Neuronal stem cell (in vitro differentiated cells): ENCODE measurements at regions not wholly inside any gene's neighbourhood (a gene's known extent, or its start where the extent isn't known, plus 50 kb on each side); places are given as distances from the start of the nearest gene placed in this dataset.

ENCODE experiments used
- DNase-seq: peaks from one replicate; pipeline ENCODE4 v3.0.0-alpha.2; 2013; ENCODE audit warnings: low spot score
- H2AFZ ChIP-seq: one replicate; pipeline ENCODE4 v1.6.1; 2013; ENCODE audit warnings: mild to moderate bottlenecking, low read length, inconsistent platforms
- H2AK5ac ChIP-seq: 2 replicates; pipeline ENCODE4 v1.6.1; 2013; ENCODE audit warnings: low read depth, mild to moderate bottlenecking, inconsistent platforms, low read length, moderate library complexity, mixed read lengths
- H2BK120ac ChIP-seq: 2 replicates; pipeline ENCODE4 v1.6.1; 2013; ENCODE audit warnings: low read depth, mild to moderate bottlenecking, inconsistent platforms, low read length, moderate library complexity, mixed read lengths
- H2BK12ac ChIP-seq: one replicate; pipeline ENCODE4 v1.6.1; 2013; ENCODE audit warnings: low read length, inconsistent platforms
- H2BK15ac ChIP-seq: 2 replicates; pipeline ENCODE4 v1.6.1; 2013; ENCODE audit warnings: mild to moderate bottlenecking, low read length, inconsistent platforms, mixed read lengths
- H2BK5ac ChIP-seq: one replicate; pipeline ENCODE4 v1.6.1; 2013; ENCODE audit warnings: inconsistent platforms, mild to moderate bottlenecking, low read length, moderate library complexity
- H3K14ac ChIP-seq: one replicate; pipeline ENCODE4 v1.6.1; 2013; ENCODE audit warnings: low read length, inconsistent platforms
- H3K18ac ChIP-seq: 2 replicates; pipeline ENCODE4 v1.6.1; 2013; ENCODE audit warnings: low read length, inconsistent platforms
- H3K23ac ChIP-seq: 2 replicates; pipeline ENCODE4 v1.6.1; 2013; ENCODE audit warnings: low read depth, mild to moderate bottlenecking, mixed read lengths, low read length, inconsistent platforms; ENCODE audit not compliant: poor library complexity
- H3K27ac ChIP-seq: replicated peaks from 3 replicates; pipeline ENCODE4 v1.5.1; 2013; ENCODE audit warnings: low read length, inconsistent platforms
- H3K27me3 ChIP-seq, 3 experiments: 2 replicates each; pipeline ENCODE4 v1.6.1; 2013; ENCODE audit warnings: low read length in 3 of 3, mild to moderate bottlenecking in 2 of 3, inconsistent platforms in 1 of 3, low read depth in 1 of 3, mixed read lengths in 1 of 3, moderate library complexity in 1 of 3; ENCODE audit not compliant: control insufficient read depth in 3 of 3, insufficient read depth in 3 of 3
- H3K36me3 ChIP-seq, 2 donors: replicated peaks in 1 of 2; 2 replicates each; pipeline ENCODE4 v1.6.1; 2013; ENCODE audit warnings: low read length in 2 of 2; ENCODE audit not compliant: control insufficient read depth in 2 of 2, insufficient read depth in 2 of 2
- H3K4ac ChIP-seq: 2 replicates; pipeline ENCODE4 v1.6.1; 2013; ENCODE audit warnings: inconsistent platforms, mild to moderate bottlenecking, low read length, moderate library complexity
- H3K4me1 ChIP-seq, 2 donors: 1 replicate in 1 of 2; 2 replicates in 1 of 2; pipeline ENCODE4 v1.6.1; 2013; ENCODE audit warnings: low read length in 2 of 2, low read depth in 1 of 2; ENCODE audit not compliant: control insufficient read depth in 2 of 2, insufficient read depth in 1 of 2
- H3K4me2 ChIP-seq: one replicate; pipeline ENCODE4 v1.6.1; 2013; ENCODE audit warnings: mild to moderate bottlenecking, low read length, inconsistent platforms; ENCODE audit not compliant: insufficient read depth, poor library complexity, severe bottlenecking
- H3K4me3 ChIP-seq, 2 donors: 2 replicates each; pipeline ENCODE4 v1.5.1; 2013; ENCODE audit warnings: low read length in 2 of 2, mild to moderate bottlenecking in 2 of 2, inconsistent platforms in 1 of 2, moderate library complexity in 1 of 2
- H3K79me1 ChIP-seq: one replicate; pipeline ENCODE4 v1.6.1; 2013; ENCODE audit warnings: low read depth, mild to moderate bottlenecking, inconsistent platforms, low read length, moderate library complexity
- H3K9ac ChIP-seq: one replicate; pipeline ENCODE4 v1.6.1; 2013; ENCODE audit warnings: mild to moderate bottlenecking, low read depth, low read length, inconsistent platforms; ENCODE audit not compliant: poor library complexity
- H3K9me3 ChIP-seq, 2 donors: replicated peaks in 1 of 2; 2 replicates each; pipeline versions ENCODE3 to v1.6.1; 2013; ENCODE audit warnings: low read length in 2 of 2, mild to moderate bottlenecking in 2 of 2, inconsistent platforms in 1 of 2, low read depth in 1 of 2, mixed read lengths in 1 of 2, moderate library complexity in 1 of 2; ENCODE audit not compliant: control insufficient read depth in 2 of 2, insufficient read depth in 1 of 2
- H4K8ac ChIP-seq: one replicate; pipeline ENCODE4 v1.6.1; 2013; ENCODE audit warnings: low read depth, mild to moderate bottlenecking, inconsistent platforms, low read length, moderate library complexity
- H4K91ac ChIP-seq: one replicate; pipeline ENCODE4 v1.6.1; 2013; ENCODE audit warnings: low read length, low read depth, mild to moderate bottlenecking, inconsistent platforms; ENCODE audit not compliant: poor library complexity
- WGBS, 2 donors: extraction: QIAGEN DNeasy Blood & Tissue Kit; methylation state at CpG; one replicate each; pipeline ENCODE4 v1.1.7; 2013; ENCODE audit warnings: missing lambda C conversion rate in 2 of 2, mixed read lengths in 1 of 2; ENCODE audit not compliant: insufficient read length in 2 of 2, insufficient replicate concordance in 1 of 2; ENCODE audit errors: extremely low coverage in 2 of 2; 5-methylcytosine and 5-hydroxymethylcytosine counted together

- H3K9me3 ChIP-seq: no peaks in the 10 kb centered on the region
- H3K18ac ChIP-seq: no peak overlapping the region
- H2AFZ ChIP-seq: no peak overlapping the region
- H4K8ac ChIP-seq: no peak overlapping the region
- no peak overlapping the region for H3K4me3 ChIP-seq
- no peak overlapping the region for H3K9ac ChIP-seq
- no peak overlapping the region for H3K4ac ChIP-seq
- no CpG with 5 or more reads among the region's 5 CpGs for WGBS, 2 donors
- no peaks in the 10 kb centered on the region for H3K27me3 ChIP-seq
- no peak overlapping the region for H2BK5ac ChIP-seq
- no peak overlapping the region for H2BK120ac ChIP-seq
- no peak overlapping the region for H2BK15ac ChIP-seq
- no peak for DNase-seq
- no peak overlapping the region for H3K27ac ChIP-seq
- H3K36me3 ChIP-seq: no peaks in the 10 kb centered on the region
- no peak overlapping the region for H3K23ac ChIP-seq
- H3K79me1 ChIP-seq: no peaks in the 10 kb centered on the region
- H4K91ac ChIP-seq: no peak overlapping the region
- no peaks in the 10 kb centered on the region for H3K4me1 ChIP-seq
- no peak overlapping the region for H3K4me2 ChIP-seq
- no peak overlapping the region for H2BK12ac ChIP-seq
- H2AK5ac ChIP-seq: no peak overlapping the region
- no peak overlapping the region for H3K14ac ChIP-seq
Measured at GRCh38 chr11:128232588-128232987, 354.8 kb downstream of the ETS1 start.

GRCh38 chr11:128231845-128232410, 355.4 kb downstream of the ETS1 start:
- no peak overlapping the region for H3K4ac ChIP-seq
- H3K4me2 ChIP-seq: no peak overlapping the region
- no peak overlapping the region for H3K4me3 ChIP-seq
- no peak overlapping the region for H4K91ac ChIP-seq
- H2AFZ ChIP-seq: no peak overlapping the region
- no peak overlapping the region for H2BK5ac ChIP-seq
- no peak overlapping the region for H2BK12ac ChIP-seq
- H2AK5ac ChIP-seq: no peak overlapping the region
- no peak overlapping the region for H2BK15ac ChIP-seq
- H3K9ac ChIP-seq: no peak overlapping the region
- H3K9me3 ChIP-seq: no peaks in the 10 kb centered on the region
- whole genome bisulfite sequencing, 2 donors: no CpG with 5 or more reads among the region's 4 CpGs
- no peak overlapping the region for H4K8ac ChIP-seq
- no peaks in the 10 kb centered on the region for H3K4me1 ChIP-seq
- no peak overlapping the region for H3K27ac ChIP-seq
- DNase-seq: no peak
- H3K27me3 ChIP-seq: no peaks in the 10 kb centered on the region
- no peak overlapping the region for H2BK120ac ChIP-seq
- no peaks in the 10 kb centered on the region for H3K79me1 ChIP-seq
- no peak overlapping the region for H3K18ac ChIP-seq
- H3K23ac ChIP-seq: no peak overlapping the region
- no peaks in the 10 kb centered on the region for H3K36me3 ChIP-seq
- H3K14ac ChIP-seq: no peak overlapping the region

GRCh38 chr11:128227466-128227865, 359.9 kb downstream of the ETS1 start:
- H4K91ac ChIP-seq: no peak overlapping the region
- H2BK5ac ChIP-seq: no peak overlapping the region
- H3K27ac ChIP-seq: no peak overlapping the region
- H3K9me3 ChIP-seq: no peaks in the 10 kb centered on the region
- DNase-seq: no peak
- no peak overlapping the region for H3K9ac ChIP-seq
- H2AFZ ChIP-seq: no peak overlapping the region
- no peak overlapping the region for H3K4me3 ChIP-seq
- no peaks in the 10 kb centered on the region for H3K79me1 ChIP-seq
- H3K36me3 ChIP-seq: no peaks in the 10 kb centered on the region
- H4K8ac ChIP-seq: no peak overlapping the region
- no peaks in the 10 kb centered on the region for H3K27me3 ChIP-seq
- no peak overlapping the region for H3K18ac ChIP-seq
- H3K4ac ChIP-seq: no peak overlapping the region
- no peaks in the 10 kb centered on the region for H3K4me1 ChIP-seq
- H2BK15ac ChIP-seq: no peak overlapping the region
- no peak overlapping the region for H2BK120ac ChIP-seq
- no peak overlapping the region for H2AK5ac ChIP-seq
- no peak overlapping the region for H3K4me2 ChIP-seq
- no CpG with 5 or more reads among the region's 3 CpGs for WGBS, 2 donors
- H2BK12ac ChIP-seq: no peak overlapping the region
- H3K14ac ChIP-seq: no peak overlapping the region
- H3K23ac ChIP-seq: no peak overlapping the region

GRCh38 chr11:128226106-128226716, 361.1 kb downstream of the ETS1 start:
- Histone ChIP-seq H2AFZ (no peak overlapping the region), H2BK15ac (no peak overlapping the region), H2AK5ac (no peak overlapping the region), H3K36me3 (no peaks in the 10 kb centered on the region), H2BK5ac (no peak overlapping the region), H3K4me3 (no peak overlapping the region), H3K23ac (no peak overlapping the region), H3K79me1 (no peaks in the 10 kb centered on the region), H2BK12ac (no peak overlapping the region), H3K27ac (no peak overlapping the region), H3K14ac (no peak overlapping the region), H2BK120ac (no peak overlapping the region), H3K27me3 (no peaks in the 10 kb centered on the region), H3K9ac (no peak overlapping the region), H3K4me2 (no peak overlapping the region), H4K8ac (no peak overlapping the region), H3K18ac (no peak overlapping the region), H3K4me1 (no peaks in the 10 kb centered on the region), H3K4ac (no peak overlapping the region), H3K9me3 (no peaks in the 10 kb centered on the region), H4K91ac (no peak overlapping the region)
- WGBS, 2 donors: no CpG with 5 or more reads among the region's 7 CpGs
- DNase-seq: no peak
